ENCODE measurements at regions not wholly inside any gene's neighbourhood (a gene's known extent, or its start where the extent isn't known, plus 50 kb on each side); places are given as distances from the start of the nearest gene placed in this dataset.

DNA sequence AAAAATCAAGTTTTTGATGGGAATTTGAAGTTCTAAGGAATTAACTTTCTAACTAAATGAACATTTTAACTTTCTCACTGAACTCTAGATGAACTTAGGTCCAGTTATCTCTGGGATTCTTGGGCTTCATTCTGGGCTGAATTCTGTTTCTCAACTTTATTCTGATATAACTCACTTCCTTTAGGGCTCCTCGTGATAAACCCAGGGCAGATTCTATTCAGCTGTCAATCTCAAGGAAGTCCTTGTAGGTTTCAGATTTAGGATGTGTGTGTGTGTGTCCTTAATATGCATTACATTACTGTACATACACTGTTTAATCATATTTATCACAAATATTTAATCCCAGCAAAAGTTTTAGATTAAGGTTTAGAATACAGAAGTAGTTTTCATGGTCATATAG is 344.3 kb downstream of the GATA3 start:
- TF ChIP-seq ZNF274 (IDR thresholded peaks at IDR 0.05; ENCODE audit: low read depth, low read length) = no peak
- no peak for TF ChIP-seq SUZ12 (IDR thresholded peaks at IDR 0.05; ENCODE audit: extremely low read depth, insufficient read depth, insufficient read length)
- TF ChIP-seq YY1 (IDR thresholded peaks at IDR 0.05; ENCODE audit: insufficient read depth, insufficient read length) = no peak
